ENCODE measurements at regions not wholly inside any gene's neighbourhood (a gene's known extent, or its start where the extent isn't known, plus 50 kb on each side); places are given as distances from the start of the nearest gene placed in this dataset.

GRCh38 chr22:23401910-23402274 is 178.2 kb downstream of the IGLL1 start:
- no peak for DNase-seq
- WGBS (ENCODE audit: insufficient coverage), result 86% methylated on average over 8 of the region's 14 CpGs
- peak overlapping the region in 3 of 7 experiments; percentile 42 to 72 (median 59) for H3K4me3 ChIP-seq (ENCODE audit: control insufficient read depth in 1 of 7, extremely low read depth in 1 of 7, insufficient read depth in 4 of 7, low read depth in 2 of 7, low read length in 6 of 7)
- ChIA-PET POLR2A (no interaction called here), CTCF (interaction anchor here (1.2 to 1.6 kb wide), 2 partner anchors 28 to 189 kb away, joined by 3 to 5 read pairs; no protein-coding TSS in a partner anchor)
- H3K9me3 ChIP-seq (ENCODE audit: control extremely low read depth in 1 of 5, control insufficient read depth in 4 of 5, insufficient read depth in 2 of 5, low read depth in 1 of 5, low read length in 4 of 5), result no peaks in the 10 kb centered on the region
- H3K4me1 ChIP-seq (ENCODE audit: control extremely low read depth in 1 of 4, control insufficient read depth in 4 of 4, insufficient read depth in 4 of 4, low read length in 3 of 4), result peaks cover 0 to 17% (median 10%) of the 10 kb centered on the region in 4 experiments
- H3K27me3 ChIP-seq (replicated peaks in 2 of 5; ENCODE audit: control insufficient read depth in 4 of 5, insufficient read depth in 5 of 5, low read length in 4 of 5), result no peaks in the 10 kb centered on the region
- no peak overlapping the region for H3K27ac ChIP-seq (ENCODE audit: insufficient read depth in 1 of 2, low read depth in 1 of 2, low read length in 2 of 2, poor library complexity in 1 of 2, severe bottlenecking in 2 of 2)
- H3K36me3 ChIP-seq (ENCODE audit: control insufficient read depth in 4 of 4, insufficient read depth in 4 of 4, low read length in 3 of 4), result no peaks in the 10 kb centered on the region

GRCh38 chr22:23401111-23401909 is 178.8 kb downstream of the IGLL1 start:
- no peak overlapping the region for H3K4me3 ChIP-seq (ENCODE audit: control insufficient read depth in 1 of 7, extremely low read depth in 1 of 7, insufficient read depth in 4 of 7, low read depth in 2 of 7, low read length in 6 of 7)
- H3K27ac ChIP-seq (ENCODE audit: insufficient read depth in 1 of 2, low read depth in 1 of 2, low read length in 2 of 2, poor library complexity in 1 of 2, severe bottlenecking in 2 of 2), result no peak overlapping the region
- ChIA-PET CTCF (interaction anchor here (1.3 to 1.6 kb wide), 2 partner anchors 190 kb away, joined by 3 to 4 read pairs; no protein-coding TSS in a partner anchor), POLR2A (no interaction called here)
- no peaks in the 10 kb centered on the region for H3K27me3 ChIP-seq (replicated peaks in 2 of 5; ENCODE audit: control insufficient read depth in 4 of 5, insufficient read depth in 5 of 5, low read length in 4 of 5)
- 94% methylated on average over 15 of the region's 20 CpGs for WGBS (ENCODE audit: insufficient coverage)
- no peak for DNase-seq
- peaks cover 0 to 17% (median 10%) of the 10 kb centered on the region in 4 experiments for H3K4me1 ChIP-seq (ENCODE audit: control extremely low read depth in 1 of 4, control insufficient read depth in 4 of 4, insufficient read depth in 4 of 4, low read length in 3 of 4)
- H3K9me3 ChIP-seq (ENCODE audit: control extremely low read depth in 1 of 5, control insufficient read depth in 4 of 5, insufficient read depth in 2 of 5, low read depth in 1 of 5, low read length in 4 of 5), result no peaks in the 10 kb centered on the region
- H3K36me3 ChIP-seq (ENCODE audit: control insufficient read depth in 4 of 4, insufficient read depth in 4 of 4, low read length in 3 of 4), result no peaks in the 10 kb centered on the region

- H3K27ac ChIP-seq (ENCODE audit: insufficient read depth in 1 of 2, low read depth in 1 of 2, low read length in 2 of 2, poor library complexity in 1 of 2, severe bottlenecking in 2 of 2), result no peak overlapping the region
- ChIA-PET CTCF (interaction anchor here (1.3 kb wide), 1 partner anchor 191 kb away, joined by 4 read pairs; no protein-coding TSS in a partner anchor), POLR2A (no interaction called here)
- H3K9me3 ChIP-seq (ENCODE audit: control extremely low read depth in 1 of 5, control insufficient read depth in 4 of 5, insufficient read depth in 2 of 5, low read depth in 1 of 5, low read length in 4 of 5), result no peaks in the 10 kb centered on the region
- no peaks in the 10 kb centered on the region for H3K36me3 ChIP-seq (ENCODE audit: control insufficient read depth in 4 of 4, insufficient read depth in 4 of 4, low read length in 3 of 4)
- no peak overlapping the region for H3K4me3 ChIP-seq (ENCODE audit: control insufficient read depth in 1 of 7, extremely low read depth in 1 of 7, insufficient read depth in 4 of 7, low read depth in 2 of 7, low read length in 6 of 7)
- 93% methylated on average over 21 of the region's 23 CpGs for WGBS (ENCODE audit: insufficient coverage)
- H3K4me1 ChIP-seq (ENCODE audit: control extremely low read depth in 1 of 4, control insufficient read depth in 4 of 4, insufficient read depth in 4 of 4, low read length in 3 of 4), result peaks cover 0 to 24% (median 17%) of the 10 kb centered on the region in 4 experiments
- no peak for DNase-seq
- no peaks in the 10 kb centered on the region for H3K27me3 ChIP-seq (replicated peaks in 2 of 5; ENCODE audit: control insufficient read depth in 4 of 5, insufficient read depth in 5 of 5, low read length in 4 of 5)
These were observed 179.7 kb downstream of the IGLL1 start for GRCh38 chr22:23400286-23400981.

- Histone ChIP-seq H3K27me3 (replicated peaks in 2 of 5; ENCODE audit: control insufficient read depth in 4 of 5, insufficient read depth in 5 of 5, low read length in 4 of 5) (no peaks in the 10 kb centered on the region), H3K36me3 (ENCODE audit: control insufficient read depth in 4 of 4, insufficient read depth in 4 of 4, low read length in 3 of 4) (no peaks in the 10 kb centered on the region), H3K4me1 (ENCODE audit: control extremely low read depth in 1 of 4, control insufficient read depth in 4 of 4, insufficient read depth in 4 of 4, low read length in 3 of 4) (peaks cover 0 to 27% (median 19%) of the 10 kb centered on the region in 4 experiments), H3K9me3 (ENCODE audit: control extremely low read depth in 1 of 5, control insufficient read depth in 4 of 5, insufficient read depth in 2 of 5, low read depth in 1 of 5, low read length in 4 of 5) (no peaks in the 10 kb centered on the region), H3K27ac (ENCODE audit: insufficient read depth in 1 of 2, low read depth in 1 of 2, low read length in 2 of 2, poor library complexity in 1 of 2, severe bottlenecking in 2 of 2) (no peak overlapping the region), H3K4me3 (ENCODE audit: control insufficient read depth in 1 of 7, extremely low read depth in 1 of 7, insufficient read depth in 4 of 7, low read depth in 2 of 7, low read length in 6 of 7) (no peak overlapping the region)
- WGBS (ENCODE audit: insufficient coverage), result 92% methylated on average over 39 of the region's 46 CpGs
- POLR2A ChIA-PET, result no interaction called here
- CTCF ChIA-PET, result interaction anchor here (1.4 kb wide), 1 partner anchor 14 kb away, joined by 4 read pairs; no protein-coding TSS in a partner anchor
- no peak for DNase-seq
These were observed 180.5 kb downstream of the IGLL1 start for GRCh38 chr22:23399367-23400285.

GRCh38 chr22:23398701-23399366 is 181.3 kb downstream of the IGLL1 start:
- CTCF ChIA-PET, result interaction anchor here (1.3 to 1.4 kb wide), 2 partner anchors 11 to 13 kb away, joined by 3 to 4 read pairs; no protein-coding TSS in a partner anchor

More at GRCh38 chr22:23398701-23399366, 181.3 kb downstream of the IGLL1 start:
- peak in 2 of 3 donors; percentile 51 to 55 for DNase-seq
- no peaks in the 10 kb centered on the region for H3K36me3 ChIP-seq (ENCODE audit: control insufficient read depth in 4 of 4, insufficient read depth in 4 of 4, low read length in 3 of 4)
- H3K27me3 ChIP-seq (replicated peaks in 2 of 5; ENCODE audit: control insufficient read depth in 4 of 5, insufficient read depth in 5 of 5, low read length in 4 of 5), result no peaks in the 10 kb centered on the region
- no peaks in the 10 kb centered on the region for H3K9me3 ChIP-seq (ENCODE audit: control extremely low read depth in 1 of 5, control insufficient read depth in 4 of 5, insufficient read depth in 2 of 5, low read depth in 1 of 5, low read length in 4 of 5)
- POLR2A ChIA-PET, result no interaction called here
- H3K4me1 ChIP-seq (ENCODE audit: control extremely low read depth in 1 of 4, control insufficient read depth in 4 of 4, insufficient read depth in 4 of 4, low read length in 3 of 4), result peaks cover 0 to 27% (median 19%) of the 10 kb centered on the region in 4 experiments
- 68% methylated on average over 15 of the region's 15 CpGs for WGBS (ENCODE audit: insufficient coverage)
- H3K4me3 ChIP-seq (ENCODE audit: control insufficient read depth in 1 of 7, extremely low read depth in 1 of 7, insufficient read depth in 4 of 7, low read depth in 2 of 7, low read length in 6 of 7), result no peak overlapping the region
- no peak overlapping the region for H3K27ac ChIP-seq (ENCODE audit: insufficient read depth in 1 of 2, low read depth in 1 of 2, low read length in 2 of 2, poor library complexity in 1 of 2, severe bottlenecking in 2 of 2)

Measured in common myeloid progenitor, CD34-positive (primary cell).